C1 segment of cervical spinal cord (tissue), 14 donors: ENCODE measurements at regions not wholly inside any gene's neighbourhood (a gene's known extent, or its start where the extent isn't known, plus 50 kb on each side); places are given as distances from the start of the nearest gene placed in this dataset.
A peak's percentile ranks its signal among the peaks of the same experiment; 100 is the strongest.

ENCODE experiments used
- DNase-seq, 14 donors: peaks; one replicate each; lab custom pipeline; 2025; lab: John Stamatoyannopoulos, UW

GRCh38 chr1:72942008-72942407 lies 659.7 kb upstream of the NEGR1 start:
- DNase-seq = no peak

- no peak for DNase-seq
Observed at GRCh38 chr1:72938408-72938807, 656.1 kb upstream of the NEGR1 start.

- no peak for DNase-seq
Observed at GRCh38 chr1:72937905-72938304, 655.6 kb upstream of the NEGR1 start.

GRCh38 chr1:72936942-72937341 lies 654.6 kb upstream of the NEGR1 start:
- DNase-seq = no peak

- DNase-seq = no peak
Observed at GRCh38 chr1:72936151-72936740, 653.9 kb upstream of the NEGR1 start.

- DNase-seq = no peak
Observed at GRCh38 chr1:72932025-72932424, 649.7 kb upstream of the NEGR1 start.

- DNase-seq = no peak
Observed at GRCh38 chr1:72930528-72930927, 648.2 kb upstream of the NEGR1 start.

- DNase-seq = no peak
Observed at GRCh38 chr1:72918940-72919339, 636.6 kb upstream of the NEGR1 start.

- no peak for DNase-seq
Observed at GRCh38 chr1:72917920-72918319, 635.6 kb upstream of the NEGR1 start.

- DNase-seq = no peak
Observed at GRCh38 chr1:72915581-72915980, 633.2 kb upstream of the NEGR1 start.

- no peak for DNase-seq
Observed at GRCh38 chr1:72911656-72912055, 629.3 kb upstream of the NEGR1 start.

- no peak for DNase-seq
Observed at GRCh38 chr1:72896256-72896655, 613.9 kb upstream of the NEGR1 start.

GRCh38 chr1:72892461-72892860 lies 610.1 kb upstream of the NEGR1 start:
- no peak for DNase-seq

GRCh38 chr1:72891976-72892375 lies 609.6 kb upstream of the NEGR1 start:
- DNase-seq = no peak

- DNase-seq = no peak
Observed at GRCh38 chr1:72885841-72886240, 603.5 kb upstream of the NEGR1 start.

GRCh38 chr1:72885017-72885416 lies 602.7 kb upstream of the NEGR1 start:
- no peak for DNase-seq

- DNase-seq = no peak
Observed at GRCh38 chr1:72869873-72870272, 587.5 kb upstream of the NEGR1 start.

- DNase-seq = no peak
Observed at GRCh38 chr1:72869441-72869840, 587.1 kb upstream of the NEGR1 start.

GRCh38 chr1:72851597-72851996 lies 569.3 kb upstream of the NEGR1 start:
- DNase-seq = no peak

- no peak for DNase-seq
Observed at GRCh38 chr1:72848997-72849396, 566.7 kb upstream of the NEGR1 start.

- no peak for DNase-seq
Observed at GRCh38 chr1:72847651-72848050, 565.3 kb upstream of the NEGR1 start.

GRCh38 chr1:72846476-72847278 lies 564.3 kb upstream of the NEGR1 start:
- peak in 1 of 14 donors; percentile 81 for DNase-seq

- no peak for DNase-seq
Observed at GRCh38 chr1:72845981-72846380, 563.6 kb upstream of the NEGR1 start.
